LNCAP (cell line): ENCODE measurements at regions not wholly inside any gene's neighbourhood (a gene's known extent, or its start where the extent isn't known, plus 50 kb on each side); places are given as distances from the start of the nearest gene placed in this dataset.

Experiments
- CTCF ChIP-seq: fragments of 450-650 bp; IDR thresholded peaks from 2 replicates; pipeline ENCODE4 v1.5.1; 2017; ENCODE audit warnings: mild to moderate bottlenecking

- TF ChIP-seq CTCF: no peak
Observed at GRCh38 chr10:32150532-32151101, 94.4 kb upstream of the KIF5B start.

- TF ChIP-seq CTCF: no peak
Observed at GRCh38 chr10:32149252-32149955, 93.2 kb upstream of the KIF5B start.

GRCh38 chr10:32148864-32149251 lies 92.6 kb upstream of the KIF5B start:
- TF ChIP-seq CTCF: no peak

- TF ChIP-seq CTCF: no peak
Observed at GRCh38 chr10:32147730-32148129, 91.5 kb upstream of the KIF5B start.

- no peak for TF ChIP-seq CTCF
Observed at GRCh38 chr10:32146166-32146565, 89.9 kb upstream of the KIF5B start.

- TF ChIP-seq CTCF: no peak
Observed at GRCh38 chr10:32144817-32145688, 88.8 kb upstream of the KIF5B start.

- no peak for TF ChIP-seq CTCF
Observed at GRCh38 chr10:32143302-32143847, 87.2 kb upstream of the KIF5B start.
